ENCODE measurements at regions not wholly inside any gene's neighbourhood (a gene's known extent, or its start where the extent isn't known, plus 50 kb on each side); places are given as distances from the start of the nearest gene placed in this dataset.

- TF ChIP-seq CTCF (conservative IDR thresholded peaks at IDR 0.05; ENCODE audit: low read depth, low read length), result no peak
- DNase-seq (ENCODE audit: low read depth), result no peak
- H3K4me3 ChIP-seq (ENCODE audit: low read length), result no peak overlapping the region
Measured at GRCh38 chr14:29126361-29126760, 359.8 kb downstream of the FOXG1 start.

GRCh38 chr14:29126865-29127264, 360.3 kb downstream of the FOXG1 start:
- no peak for DNase-seq (ENCODE audit: low read depth)
- no peak for TF ChIP-seq CTCF (conservative IDR thresholded peaks at IDR 0.05; ENCODE audit: low read depth, low read length)
- H3K4me3 ChIP-seq (ENCODE audit: low read length), result no peak overlapping the region

DNA sequence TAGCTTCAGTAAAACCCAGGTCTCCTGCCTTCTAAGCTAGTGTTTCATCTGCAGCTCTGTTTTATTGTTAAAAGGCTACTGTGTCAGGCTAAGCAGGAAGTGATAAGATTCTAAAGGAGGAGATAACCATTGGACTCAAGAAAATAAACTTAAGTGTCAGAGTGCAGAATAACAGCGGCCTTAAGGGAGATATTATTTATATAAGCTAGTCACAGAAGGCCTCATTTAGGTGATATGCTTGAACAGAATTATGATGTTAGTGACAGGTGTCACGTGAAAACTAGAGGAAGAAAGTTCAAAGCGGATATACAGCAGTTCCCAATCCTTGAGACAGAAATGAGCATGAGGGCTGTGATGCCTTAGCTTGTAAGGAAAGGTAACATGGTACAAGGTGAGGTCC, 373.4 kb downstream of the FOXG1 start:
- no peak overlapping the region for H3K4me3 ChIP-seq (ENCODE audit: low read length)
- TF ChIP-seq CTCF (conservative IDR thresholded peaks at IDR 0.05; ENCODE audit: low read depth, low read length), result no peak
- DNase-seq (ENCODE audit: low read depth), result no peak

GRCh38 chr14:29144621-29145020, 378.0 kb downstream of the FOXG1 start:
- DNase-seq (ENCODE audit: low read depth), result no peak
- H3K4me3 ChIP-seq (ENCODE audit: low read length), result no peak overlapping the region
- TF ChIP-seq CTCF (conservative IDR thresholded peaks at IDR 0.05; ENCODE audit: low read depth, low read length), result no peak

DNA sequence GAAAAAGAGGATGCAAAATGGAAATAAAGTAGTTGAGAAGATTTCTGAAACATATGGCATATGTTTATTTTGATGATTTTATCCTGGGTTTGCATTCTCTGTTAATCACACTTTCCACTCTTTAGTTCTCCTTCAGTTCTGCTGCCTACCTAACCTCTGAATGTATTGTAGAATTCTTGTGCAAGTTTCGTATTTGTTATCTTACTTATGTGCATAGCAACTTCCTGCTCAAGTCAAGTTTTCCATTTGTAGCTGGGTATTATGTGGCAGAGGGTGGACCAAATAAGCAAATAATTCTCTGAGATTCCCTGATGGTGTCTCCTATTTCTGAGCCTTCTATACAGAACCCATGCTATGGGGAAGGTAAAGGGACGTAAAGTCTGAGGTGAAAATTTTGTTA, 381.6 kb downstream of the FOXG1 start:
- H3K4me3 ChIP-seq (ENCODE audit: low read length), result no peak overlapping the region
- no peak for TF ChIP-seq CTCF (conservative IDR thresholded peaks at IDR 0.05; ENCODE audit: low read depth, low read length)
- DNase-seq (ENCODE audit: low read depth), result no peak

DNA sequence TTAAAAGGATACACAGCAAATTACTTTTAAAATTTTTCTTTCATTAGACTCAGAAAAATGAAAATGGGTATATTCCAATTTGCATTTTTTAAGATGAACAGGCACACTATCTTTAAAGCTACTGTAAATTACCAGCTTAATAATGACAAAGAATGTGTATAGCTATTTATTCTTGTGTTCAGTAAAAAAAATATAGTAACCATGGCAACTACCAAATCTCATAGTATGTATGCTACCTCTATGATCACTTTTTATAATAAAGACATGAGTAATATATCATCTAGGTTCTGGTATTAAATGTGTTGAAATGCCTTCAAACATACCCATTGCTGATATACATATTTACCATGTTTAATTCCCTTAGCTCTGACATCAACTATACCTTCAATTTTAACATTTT, 383.2 kb downstream of the FOXG1 start:
- H3K4me3 ChIP-seq (ENCODE audit: low read length), result no peak overlapping the region
- DNase-seq (ENCODE audit: low read depth), result no peak
- no peak for TF ChIP-seq CTCF (conservative IDR thresholded peaks at IDR 0.05; ENCODE audit: low read depth, low read length)

GRCh38 chr14:29150659-29151058, 384.1 kb downstream of the FOXG1 start:
- TF ChIP-seq CTCF (conservative IDR thresholded peaks at IDR 0.05; ENCODE audit: low read depth, low read length), result no peak
- no peak for DNase-seq (ENCODE audit: low read depth)
- no peak overlapping the region for H3K4me3 ChIP-seq (ENCODE audit: low read length)

All from retinal pigment epithelial cell (primary cell).